Kidney (tissue), 13 donors: ENCODE measurements at regions not wholly inside any gene's neighbourhood (a gene's known extent, or its start where the extent isn't known, plus 50 kb on each side); places are given as distances from the start of the nearest gene placed in this dataset.

ENCODE experiments used
- DNase-seq, 5 donors: peaks; one replicate each; pipeline ENCODE4 v3.0.0-alpha.2; 2013 to 2020
- FAIRE-seq: peaks from 2 replicates; lab custom pipeline; 2012; peaks lifted over from hg19 to GRCh38; lab: Jason Lieb, UNC
- H3K27ac ChIP-seq, 2 donors: one replicate each; pipeline ENCODE4 v1.7.0; 2013; ENCODE audit warnings: low read depth in 2 of 2, low read length in 2 of 2, inconsistent platforms in 1 of 2
- H3K27me3 ChIP-seq: one replicate; pipeline ENCODE4 v1.7.1; 2013; ENCODE audit warnings: low read length, inconsistent platforms; ENCODE audit not compliant: control insufficient read depth, insufficient read depth
- H3K36me3 ChIP-seq, 3 donors: one replicate each; pipeline versions ENCODE4 v1.7.0 to v1.7.1; 2013; ENCODE audit warnings: low read length in 3 of 3, control low read depth in 1 of 3, inconsistent platforms in 1 of 3; ENCODE audit not compliant: insufficient read depth in 3 of 3, control insufficient read depth in 2 of 3
- H3K4me1 ChIP-seq, 3 donors: one replicate each; pipeline versions ENCODE4 v1.7.0 to v1.7.1; 2013; ENCODE audit warnings: low read length in 3 of 3, inconsistent platforms in 1 of 3, low read depth in 1 of 3; ENCODE audit not compliant: control insufficient read depth in 2 of 3, insufficient read depth in 2 of 3
- H3K4me3 ChIP-seq, 3 donors: one replicate each; pipeline versions ENCODE4 v1.7.0 to v1.8.1; 2013; ENCODE audit warnings: low read length in 3 of 3, control low read depth in 1 of 3, inconsistent platforms in 1 of 3
- H3K9ac ChIP-seq, 3 donors: one replicate each; pipeline versions ENCODE4 v1.7.0 to v1.7.1; 2013; ENCODE audit warnings: low read length in 3 of 3, control low read depth in 1 of 3, inconsistent platforms in 1 of 3
- H3K9me3 ChIP-seq, 3 donors: one replicate each; pipeline versions ENCODE4 v1.7.0 to v1.7.1; 2013; ENCODE audit warnings: low read length in 3 of 3, control low read depth in 1 of 3, inconsistent platforms in 1 of 3; ENCODE audit not compliant: control insufficient read depth in 2 of 3, insufficient read depth in 1 of 3
- intact Hi-C: fragments of 100-400 bp; cut with DNase I; formaldehyde crosslinking; loops from one replicate; pipeline ENCODE4 v1.11.1; 2022
- TF ChIP-seq, protein P1 (sequence below): IDR thresholded peaks from 3 replicates; pipeline ENCODE4 v1.5.1; 2012; ENCODE audit warnings: mild to moderate bottlenecking, moderate library complexity, borderline replicate concordance; ENCODE audit not compliant: insufficient read depth; ENCODE audit errors: extremely low read depth
- donor health status: control.
- donor health status: control.
- donor health status: control.
- donor health status: control.
- donor health status: control.
- donor health status: DM: yes; HTN: yes; CAD: no.
- donor health status: Normal renal cell carcinoma (clear cell type).

- intact Hi-C loops: no loop called here
- H3K36me3 ChIP-seq: no peaks in the 10 kb centered on the region
- DNase-seq: no peak
- FAIRE-seq: no peak
- peaks cover 0 to 2% (median 0%) of the 10 kb centered on the region in 3 donors for H3K9me3 ChIP-seq
- no peaks in the 10 kb centered on the region for H3K27me3 ChIP-seq
- no peak overlapping the region for H3K27ac ChIP-seq
- TF ChIP-seq, protein P1, sequence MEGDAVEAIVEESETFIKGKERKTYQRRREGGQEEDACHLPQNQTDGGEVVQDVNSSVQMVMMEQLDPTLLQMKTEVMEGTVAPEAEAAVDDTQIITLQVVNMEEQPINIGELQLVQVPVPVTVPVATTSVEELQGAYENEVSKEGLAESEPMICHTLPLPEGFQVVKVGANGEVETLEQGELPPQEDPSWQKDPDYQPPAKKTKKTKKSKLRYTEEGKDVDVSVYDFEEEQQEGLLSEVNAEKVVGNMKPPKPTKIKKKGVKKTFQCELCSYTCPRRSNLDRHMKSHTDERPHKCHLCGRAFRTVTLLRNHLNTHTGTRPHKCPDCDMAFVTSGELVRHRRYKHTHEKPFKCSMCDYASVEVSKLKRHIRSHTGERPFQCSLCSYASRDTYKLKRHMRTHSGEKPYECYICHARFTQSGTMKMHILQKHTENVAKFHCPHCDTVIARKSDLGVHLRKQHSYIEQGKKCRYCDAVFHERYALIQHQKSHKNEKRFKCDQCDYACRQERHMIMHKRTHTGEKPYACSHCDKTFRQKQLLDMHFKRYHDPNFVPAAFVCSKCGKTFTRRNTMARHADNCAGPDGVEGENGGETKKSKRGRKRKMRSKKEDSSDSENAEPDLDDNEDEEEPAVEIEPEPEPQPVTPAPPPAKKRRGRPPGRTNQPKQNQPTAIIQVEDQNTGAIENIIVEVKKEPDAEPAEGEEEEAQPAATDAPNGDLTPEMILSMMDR: no peak
- H3K9ac ChIP-seq: no peak overlapping the region
- peaks cover 0 to 15% (median 0%) of the 10 kb centered on the region in 3 donors for H3K4me1 ChIP-seq
- no peak overlapping the region for H3K4me3 ChIP-seq
These were observed 420.0 kb downstream of the GADD45G start for GRCh38 chr9:90024823-90025222.

GRCh38 chr9:90025816-90026215 lies 421.0 kb downstream of the GADD45G start:
- intact Hi-C loops: no loop called here
- Histone ChIP-seq H3K9ac (no peak overlapping the region), H3K36me3 (no peaks in the 10 kb centered on the region), H3K27ac (no peak overlapping the region), H3K4me1 (peaks cover 0 to 15% (median 0%) of the 10 kb centered on the region in 3 donors), H3K27me3 (no peaks in the 10 kb centered on the region), H3K9me3 (peaks cover 0 to 2% (median 0%) of the 10 kb centered on the region in 3 donors), H3K4me3 (no peak overlapping the region)
- DNase-seq (no peak), FAIRE-seq (no peak)
- TF ChIP-seq, protein P1: no peak

DNA sequence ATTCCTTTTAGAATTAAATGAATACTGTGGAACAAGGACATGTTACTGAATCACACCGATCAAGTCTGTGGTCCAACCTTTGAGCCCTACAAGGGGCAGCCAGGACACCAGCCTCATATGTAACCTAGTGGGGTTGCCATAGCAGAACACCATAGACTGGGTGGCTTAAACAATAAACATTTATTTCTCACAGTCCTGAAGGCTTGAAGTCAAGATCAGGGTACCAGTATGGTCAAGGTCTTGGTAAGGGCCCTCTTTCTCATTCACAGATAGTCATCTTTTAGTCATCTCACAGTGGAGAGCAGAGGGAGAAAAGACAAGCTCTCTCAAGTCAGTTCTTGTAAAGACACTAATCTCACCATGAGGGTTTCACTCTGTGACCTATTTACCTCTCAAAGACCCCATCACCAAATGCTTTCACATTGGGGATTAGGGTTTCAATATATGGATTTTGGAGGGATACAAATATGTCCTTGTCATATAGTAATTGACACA lies 422.5 kb downstream of the GADD45G start:
- FAIRE-seq: no peak
- Histone ChIP-seq H3K36me3 (no peaks in the 10 kb centered on the region), H3K9ac (no peak overlapping the region), H3K4me3 (no peak overlapping the region), H3K27me3 (no peaks in the 10 kb centered on the region), H3K27ac (no peak overlapping the region), H3K9me3 (peaks cover 0 to 2% (median 0%) of the 10 kb centered on the region in 3 donors), H3K4me1 (peaks cover 0 to 10% (median 0%) of the 10 kb centered on the region in 3 donors)
- no peak for DNase-seq
- intact Hi-C loops: no loop called here
- TF ChIP-seq, protein P1: no peak

- intact Hi-C loops: no loop called here
- FAIRE-seq (no peak), DNase-seq (no peak)
- H3K9ac ChIP-seq: no peak overlapping the region
- H3K4me1 ChIP-seq: peaks cover 0 to 8% (median 0%) of the 10 kb centered on the region in 3 donors
- no peak overlapping the region for H3K27ac ChIP-seq
- H3K36me3 ChIP-seq: no peaks in the 10 kb centered on the region
- no peaks in the 10 kb centered on the region for H3K9me3 ChIP-seq
- TF ChIP-seq, protein P1: no peak
- H3K27me3 ChIP-seq: no peaks in the 10 kb centered on the region
- H3K4me3 ChIP-seq: no peak overlapping the region
These were observed 424.6 kb downstream of the GADD45G start for GRCh38 chr9:90029386-90029785.
